ENCODE measurements at regions not wholly inside any gene's neighbourhood (a gene's known extent, or its start where the extent isn't known, plus 50 kb on each side); places are given as distances from the start of the nearest gene placed in this dataset.

DNA sequence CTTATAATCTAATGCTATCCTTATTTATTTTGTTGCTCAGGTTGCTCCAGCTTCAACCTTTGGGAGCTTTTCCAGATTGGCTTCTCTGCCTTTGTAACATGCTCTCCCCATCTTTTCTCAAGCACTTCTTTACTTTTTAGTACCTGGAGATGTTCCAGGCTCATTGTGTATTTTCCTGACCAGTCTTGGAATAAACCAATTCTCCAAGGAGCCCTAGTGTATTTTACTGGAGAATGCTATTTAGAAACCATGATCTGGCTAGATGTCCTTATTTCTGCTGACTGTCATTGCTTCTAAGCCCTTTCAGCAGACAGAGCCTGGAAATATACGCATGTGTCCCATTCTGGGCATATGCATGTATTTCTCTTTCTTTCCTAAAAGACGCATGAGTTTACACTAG is 95.7 kb downstream of the EMX2 start:
- DNase-seq (ENCODE audit: low read depth in 3 of 3) = no peak

DNA sequence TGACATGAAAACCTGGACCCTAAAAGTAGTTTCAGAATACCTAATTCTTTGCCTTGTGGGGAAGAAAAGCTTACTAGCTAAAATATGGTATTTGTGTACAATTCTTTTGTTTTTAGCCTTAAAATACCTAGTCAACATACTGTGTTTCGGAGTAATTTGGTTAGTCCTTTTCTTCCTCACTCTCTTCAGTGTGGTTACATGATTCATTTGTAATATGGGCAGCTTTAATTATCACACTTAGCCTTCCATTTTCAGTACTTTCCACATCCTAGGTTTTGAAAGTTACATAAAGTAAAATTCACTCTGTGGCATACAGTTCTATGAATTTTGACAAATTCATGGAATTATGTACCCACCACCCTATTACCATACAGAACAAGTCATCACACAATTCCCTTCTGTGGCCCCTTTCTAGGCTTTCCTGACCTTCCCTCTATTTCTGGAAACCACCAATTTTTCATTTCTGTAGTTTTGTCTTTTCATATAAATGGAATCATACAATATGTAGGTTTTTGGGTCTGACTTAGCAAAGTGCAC is 96.2 kb downstream of the EMX2 start:
- DNase-seq (ENCODE audit: low read depth in 3 of 3) = no peak

DNA sequence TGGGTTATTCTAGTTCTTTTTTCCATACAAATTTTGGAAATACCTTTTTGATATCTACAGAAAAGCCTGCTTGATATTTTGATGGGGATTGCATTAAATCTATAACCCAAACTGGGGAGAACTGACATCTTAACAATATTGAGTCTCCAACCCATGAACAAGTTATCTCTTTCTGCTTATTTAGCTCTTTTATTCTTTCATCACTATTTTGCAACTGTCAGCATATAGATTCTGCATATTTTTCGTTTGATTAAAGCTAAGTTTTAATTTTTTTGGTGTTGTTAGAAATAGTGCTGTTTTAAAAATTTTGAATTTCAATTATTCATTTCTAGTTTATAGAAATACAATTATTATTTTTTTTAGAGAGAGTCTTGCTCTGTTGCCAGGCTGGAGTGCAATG is 97.9 kb downstream of the EMX2 start:
- DNase-seq (ENCODE audit: low read depth in 3 of 3) = no peak

DNA sequence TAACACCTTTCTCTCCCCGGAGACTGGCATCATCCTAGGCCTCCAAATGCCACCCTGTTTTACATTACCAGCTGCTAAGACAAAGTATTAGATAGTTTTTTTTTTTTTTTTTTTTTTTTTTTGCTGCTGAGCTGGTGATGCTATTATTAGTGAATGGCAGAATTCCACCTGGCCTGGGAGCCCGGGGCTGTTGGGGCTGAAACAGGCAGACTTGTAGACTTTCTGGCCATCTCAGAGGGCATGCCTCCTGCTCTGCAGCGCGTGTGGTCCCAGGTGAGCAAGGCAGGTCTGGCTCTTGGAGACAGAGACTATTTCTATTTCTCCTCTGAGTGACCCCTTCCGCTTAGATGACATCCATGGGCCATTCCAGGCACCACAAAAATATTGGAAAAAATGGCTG is 104.2 kb downstream of the EMX2 start:
- DNase-seq (ENCODE audit: low read depth in 3 of 3) = no peak

DNA sequence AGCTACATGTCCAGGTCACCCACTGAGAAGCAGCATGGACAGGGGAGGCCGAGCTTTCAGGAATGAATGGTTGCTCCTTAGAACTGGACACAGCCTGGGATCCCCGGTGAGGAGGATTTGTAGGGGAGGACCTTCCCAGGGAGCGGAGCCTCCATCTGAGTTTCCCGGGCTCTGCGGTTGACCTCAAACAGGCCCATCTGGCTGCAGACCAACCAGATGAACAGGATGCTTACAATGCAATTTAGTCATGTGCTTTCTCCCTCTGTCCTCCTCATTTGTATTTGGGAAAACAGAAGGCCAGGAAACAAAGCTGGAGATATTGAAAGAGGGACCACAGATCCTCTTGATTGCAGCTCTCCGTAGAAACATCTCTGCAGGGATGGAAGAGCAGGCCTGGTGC is 104.8 kb downstream of the EMX2 start:
- DNase-seq (ENCODE audit: low read depth in 3 of 3) = no peak

DNA sequence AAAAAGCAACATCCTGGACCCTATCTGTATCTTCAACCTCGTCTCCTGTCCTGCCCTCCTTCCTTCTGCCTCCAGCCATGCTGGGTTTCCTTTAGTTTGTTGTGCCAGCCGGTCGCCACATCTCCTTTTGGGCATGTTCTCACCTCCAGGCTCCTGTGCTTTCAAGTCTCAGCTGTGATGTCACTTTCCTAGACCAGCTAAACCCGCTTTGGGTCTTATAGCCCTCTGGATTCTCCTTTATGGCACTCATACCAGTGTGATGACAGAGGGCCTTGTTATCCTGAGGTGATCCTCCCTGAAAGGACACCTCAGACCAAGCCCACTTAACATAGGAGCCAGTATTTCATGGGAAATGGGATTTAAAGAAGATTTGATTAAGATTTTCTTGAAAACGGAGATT is 108.6 kb downstream of the EMX2 start:
- DNase-seq (ENCODE audit: low read depth in 3 of 3) = no peak

DNA sequence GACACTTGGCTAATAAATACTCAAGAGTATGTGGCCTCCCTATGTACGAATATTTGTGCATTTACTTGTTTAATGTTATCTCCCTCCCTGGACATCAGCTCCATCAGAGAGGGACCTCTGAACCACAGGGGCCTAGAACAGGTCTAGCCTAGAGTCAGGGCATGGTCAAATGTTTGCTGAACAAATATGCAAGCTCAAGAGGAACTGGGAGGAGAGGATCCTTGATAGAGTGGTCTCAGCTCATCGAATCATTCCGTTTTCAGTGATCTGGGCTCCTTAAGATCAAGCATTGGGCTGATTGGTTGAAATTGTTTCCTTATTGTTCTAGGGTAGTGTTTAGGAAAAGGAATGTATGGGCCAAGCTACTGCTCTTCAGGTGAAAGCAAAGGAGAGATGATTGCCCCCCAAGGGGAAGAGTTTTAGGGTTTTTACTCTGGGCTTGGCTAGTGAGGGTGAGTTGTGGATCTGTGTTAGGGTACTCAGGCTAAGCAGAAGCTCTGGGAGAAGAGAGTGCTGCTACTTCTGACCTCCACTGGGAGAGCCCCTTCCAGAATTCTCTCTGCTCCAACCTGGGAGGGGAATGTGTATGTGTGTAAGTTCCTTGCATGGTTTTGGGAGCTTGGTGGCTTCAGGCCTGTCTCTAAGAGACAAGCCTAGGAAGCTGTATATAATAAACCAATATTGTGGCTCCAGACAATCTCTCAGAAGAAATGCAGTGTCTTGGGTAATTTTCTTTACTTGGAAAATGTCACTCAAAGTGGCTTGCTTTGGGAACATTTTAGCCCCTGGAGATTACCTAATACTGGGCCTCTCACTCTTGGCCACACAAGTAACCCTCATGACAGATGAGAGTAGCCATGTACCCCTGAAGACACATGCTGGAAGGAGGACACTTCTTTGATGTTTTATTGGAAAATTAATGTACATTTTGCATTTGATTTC is 110.0 kb downstream of the EMX2 start:
- no peak for DNase-seq (ENCODE audit: low read depth in 3 of 3)

DNA sequence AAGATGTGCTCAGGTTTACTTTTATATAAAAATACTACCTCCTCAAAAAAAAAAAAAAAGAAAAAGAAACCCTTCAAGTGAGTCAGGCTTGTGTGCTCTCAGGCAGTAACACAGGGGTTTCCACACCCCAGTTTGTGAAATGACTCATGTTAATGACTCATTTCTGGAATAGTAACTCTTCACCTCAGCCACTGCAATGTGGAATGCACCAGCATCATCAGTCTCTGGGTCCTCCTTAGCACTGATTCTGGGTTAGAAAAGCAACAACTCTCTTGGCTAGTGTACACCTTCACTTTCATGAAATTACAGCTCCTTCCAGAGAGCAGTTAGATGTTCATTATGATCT is 110.6 kb downstream of the EMX2 start:
- DNase-seq (ENCODE audit: low read depth in 3 of 3) = peak; percentile 7 to 37 (median 19)

DNA sequence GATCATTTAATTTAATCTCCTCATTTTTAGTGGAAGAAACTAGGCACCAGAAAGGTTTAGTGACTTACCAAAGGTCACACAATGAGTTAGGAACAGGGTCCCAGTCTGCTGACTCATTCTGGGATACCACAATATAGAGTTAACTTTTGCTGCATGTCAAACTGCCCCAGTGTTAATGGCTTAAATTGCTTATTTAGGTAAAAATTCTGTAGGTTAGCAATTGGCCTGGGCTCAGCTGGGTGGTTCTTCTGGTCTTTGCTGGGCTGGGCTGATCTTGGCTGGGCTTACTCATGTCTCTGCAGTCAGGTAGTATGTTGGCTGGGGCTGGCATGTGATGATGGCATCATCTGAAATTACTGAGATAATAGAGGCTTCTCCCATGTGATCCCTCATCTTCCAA is 111.6 kb downstream of the EMX2 start:
- DNase-seq (ENCODE audit: low read depth in 3 of 3) = no peak

DNA sequence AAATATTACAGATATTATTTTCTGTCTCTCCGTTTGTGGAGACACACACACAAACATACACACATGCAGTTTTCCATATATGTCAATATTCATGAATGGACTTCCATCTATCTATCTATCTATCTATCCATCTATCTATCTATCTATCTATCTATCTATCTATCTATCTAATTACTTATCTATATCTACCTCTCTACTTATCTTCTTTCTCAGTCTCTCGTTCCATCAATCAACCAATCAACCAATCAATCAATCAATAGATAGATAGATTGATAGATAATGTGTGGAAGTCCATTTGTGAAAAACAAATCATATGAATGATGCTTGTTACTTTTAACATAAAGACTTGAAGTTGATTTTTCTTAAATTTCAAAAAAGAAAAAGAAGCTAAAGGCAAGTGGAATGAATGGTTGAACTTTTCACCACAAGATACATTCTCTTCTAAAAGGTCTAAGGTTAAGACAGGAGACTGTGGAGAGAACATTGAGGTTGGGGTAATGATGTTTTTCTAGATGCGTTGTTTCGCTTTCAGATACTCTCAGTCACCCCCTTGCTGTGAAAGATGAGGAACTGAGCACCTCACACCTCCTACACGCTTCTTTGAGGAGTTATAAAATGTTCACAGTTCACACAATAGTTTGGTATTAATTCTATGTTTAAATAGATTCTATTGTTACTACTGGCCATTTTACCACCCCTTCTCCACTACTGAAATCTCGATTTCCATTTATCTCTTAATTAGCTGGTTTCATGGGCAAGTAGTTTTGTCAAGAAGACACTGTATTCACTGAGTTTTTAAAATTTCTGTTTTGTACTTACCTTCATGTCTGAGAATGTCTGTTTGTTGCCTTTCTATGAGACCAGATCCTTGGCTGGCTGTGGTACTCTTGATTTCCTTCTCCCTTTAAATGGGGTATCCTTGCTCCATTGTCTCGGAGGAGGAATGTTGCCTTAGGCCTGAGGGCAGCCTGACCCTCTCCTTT is 114.1 kb downstream of the EMX2 start:
- no peak for DNase-seq (ENCODE audit: low read depth in 3 of 3)

DNA sequence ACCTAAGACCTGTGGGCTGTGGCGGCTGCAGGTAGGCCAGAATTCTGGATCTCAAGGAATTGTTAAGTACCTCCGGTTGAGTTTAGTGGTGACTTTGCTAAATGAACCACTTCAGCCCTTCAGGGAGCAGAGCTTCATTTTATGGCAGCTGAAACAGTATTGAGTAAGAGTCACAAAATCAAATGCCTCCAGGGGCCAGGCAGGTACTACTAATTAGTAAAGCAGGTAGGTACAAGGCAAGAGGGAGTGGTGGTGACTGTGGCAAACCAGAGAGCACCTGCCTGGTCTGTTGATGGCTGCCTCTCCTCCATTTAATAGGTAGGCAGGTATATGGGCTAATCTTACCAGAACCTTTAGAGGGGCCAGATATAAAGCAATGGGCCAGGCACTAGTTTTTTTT is 118.8 kb downstream of the EMX2 start:
- DNase-seq (ENCODE audit: low read depth in 3 of 3) = no peak

DNA sequence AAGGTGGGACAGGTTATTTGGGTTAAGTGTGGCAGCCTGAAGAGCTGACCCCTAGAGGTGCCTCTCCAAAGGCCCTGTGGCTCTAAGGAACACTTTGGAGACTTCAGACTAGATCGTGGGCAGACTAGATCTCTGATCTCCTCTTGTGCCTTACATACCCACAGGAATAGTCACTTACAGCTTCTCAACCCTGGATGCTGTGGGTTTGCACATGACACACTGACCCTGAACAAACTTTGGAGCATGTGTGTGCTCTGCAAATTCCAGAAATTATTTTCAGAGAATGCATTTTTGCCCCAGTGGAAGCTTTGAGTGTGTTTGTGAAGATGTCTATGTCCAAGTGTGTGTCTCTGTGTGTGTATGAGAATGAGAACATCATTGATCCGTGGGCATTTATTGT is 119.6 kb downstream of the EMX2 start:
- DNase-seq (ENCODE audit: low read depth in 3 of 3) = no peak

DNA sequence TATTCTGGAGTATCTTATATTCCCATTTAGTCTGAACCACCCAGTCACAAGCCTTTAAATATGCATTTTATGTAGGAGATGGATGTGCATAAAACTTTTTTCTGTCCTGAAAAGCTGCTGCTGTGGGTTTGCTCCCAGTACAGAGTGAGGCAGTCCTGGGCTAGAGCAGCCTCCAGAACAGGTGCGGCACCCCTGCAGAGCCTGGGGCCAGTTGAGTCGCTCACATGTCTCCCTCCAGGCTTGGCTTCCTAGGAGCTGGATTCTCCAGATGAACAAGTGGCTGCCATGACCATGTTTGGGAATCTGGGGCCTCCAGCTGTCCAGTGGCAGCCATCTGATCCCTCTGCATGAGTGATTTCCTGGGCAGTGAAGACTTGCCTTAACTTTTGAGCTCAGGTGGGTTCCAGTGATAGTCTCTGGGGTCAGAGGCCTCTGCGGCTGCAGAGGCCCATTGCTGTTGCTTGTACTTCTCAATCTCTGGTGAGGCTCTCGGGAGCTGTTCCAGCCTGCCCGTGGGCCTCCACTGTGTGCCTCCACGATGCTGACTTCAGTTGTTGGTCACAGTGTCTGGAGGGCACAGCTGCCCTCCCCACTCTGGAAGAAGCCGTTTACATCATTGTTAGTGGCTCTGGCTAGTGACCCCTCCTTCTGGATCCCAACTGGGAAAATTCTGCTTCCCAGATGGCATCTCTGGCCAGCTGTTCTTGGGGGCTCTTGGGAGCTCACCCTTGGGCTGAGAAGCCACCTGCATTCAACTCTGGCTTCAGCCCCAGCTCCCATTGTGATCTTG is 120.4 kb downstream of the EMX2 start:
- DNase-seq (ENCODE audit: low read depth in 3 of 3) = no peak

DNA sequence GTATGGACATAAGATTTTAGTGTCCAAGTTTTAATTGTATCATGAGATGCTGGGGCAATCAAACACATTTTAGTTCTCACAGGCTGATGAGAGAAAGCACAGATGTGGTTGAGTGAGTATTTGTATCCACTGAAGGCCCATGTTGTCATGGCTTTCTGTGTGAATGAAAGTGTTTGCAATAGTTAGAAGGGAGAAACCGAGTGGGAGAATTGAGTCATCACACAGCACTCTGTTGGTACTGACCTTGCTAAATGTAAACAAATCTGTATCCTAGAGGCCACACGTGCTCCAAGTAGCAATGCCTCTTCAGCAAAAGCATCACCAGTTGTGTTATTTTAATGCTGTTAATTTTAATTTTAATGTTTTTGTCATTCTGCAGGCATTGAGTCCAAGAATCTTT is 121.2 kb downstream of the EMX2 start:
- DNase-seq (ENCODE audit: low read depth in 3 of 3) = no peak

DNA sequence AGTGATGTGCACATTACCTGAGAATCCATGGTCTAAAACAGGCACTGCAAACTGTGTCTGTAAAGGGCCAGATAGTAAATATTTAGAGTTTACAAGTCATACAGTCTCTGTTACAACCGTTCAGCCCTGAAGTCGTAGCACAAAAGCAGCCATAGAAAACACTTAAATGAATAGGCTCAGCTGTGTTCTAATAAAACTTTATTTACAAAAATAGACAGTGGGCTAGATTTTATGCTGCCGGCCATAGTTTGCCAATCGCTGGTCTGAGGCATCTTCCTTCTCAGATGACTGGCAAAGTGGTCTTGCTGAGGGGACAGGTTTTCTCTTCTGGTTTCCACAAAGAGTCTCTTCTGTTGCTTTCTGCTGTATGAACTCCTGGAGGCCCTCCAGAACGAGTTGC is 121.7 kb downstream of the EMX2 start:
- DNase-seq (ENCODE audit: low read depth in 3 of 3) = no peak

DNA sequence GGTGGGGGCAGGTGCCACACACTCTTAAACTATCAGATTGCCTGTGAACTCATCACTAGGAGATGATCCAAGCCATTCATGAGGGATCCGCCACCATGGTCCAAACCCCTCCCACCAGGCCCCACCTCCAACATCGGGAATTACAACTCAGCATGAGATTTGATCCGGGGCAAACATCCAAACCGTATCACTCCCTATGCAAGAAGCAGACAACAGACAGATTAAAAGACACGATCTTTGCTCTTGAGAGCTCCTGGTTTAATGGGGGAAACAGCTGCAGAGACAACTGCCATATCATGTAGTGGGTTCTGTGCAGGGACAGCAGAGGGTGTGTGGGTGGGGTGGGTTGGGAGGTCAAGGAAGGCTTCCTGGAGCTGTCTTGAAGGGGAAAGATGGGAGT is 123.6 kb downstream of the EMX2 start:
- DNase-seq (ENCODE audit: low read depth in 3 of 3) = no peak

DNA sequence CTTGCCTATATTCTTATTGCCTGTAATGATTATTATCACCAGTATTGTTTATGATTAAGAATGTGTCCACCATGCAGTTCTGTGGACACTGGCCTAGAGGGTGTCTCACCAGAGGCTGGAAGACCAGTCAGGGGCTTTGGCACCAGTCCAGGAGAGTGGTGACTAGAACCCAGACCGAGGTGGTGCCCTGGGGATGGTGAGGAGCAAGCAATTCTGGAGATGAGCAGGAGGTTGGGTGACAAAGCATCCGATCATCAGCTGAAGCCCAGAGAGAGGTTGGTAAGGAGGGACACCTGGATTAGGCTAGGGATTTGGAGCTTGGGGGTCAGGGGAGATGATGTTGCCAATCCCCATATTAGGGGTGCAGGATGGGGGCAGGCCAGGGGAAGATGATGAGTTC is 124.4 kb downstream of the EMX2 start:
- DNase-seq (ENCODE audit: low read depth in 3 of 3) = no peak

DNA sequence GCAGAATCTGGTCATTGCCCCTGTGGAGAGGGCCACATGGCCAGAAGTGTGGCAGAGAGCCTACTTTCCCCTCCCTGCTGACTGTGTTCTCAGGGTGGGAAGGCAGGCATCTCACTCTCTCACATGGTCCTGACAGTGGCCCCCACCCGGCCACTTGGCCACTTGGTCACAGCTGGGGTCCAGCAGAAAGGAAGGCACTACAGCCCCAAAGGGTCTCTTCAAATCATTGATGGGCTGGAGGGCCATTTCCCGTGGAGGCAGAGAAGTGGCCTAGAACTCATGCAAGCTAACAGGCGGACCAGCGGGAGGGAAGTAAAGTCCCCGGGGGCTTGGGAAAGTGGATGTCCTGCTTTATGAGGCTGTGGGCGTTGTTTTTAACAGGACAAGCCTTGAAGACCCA is 125.3 kb downstream of the EMX2 start:
- DNase-seq (ENCODE audit: low read depth in 3 of 3) = no peak

DNA sequence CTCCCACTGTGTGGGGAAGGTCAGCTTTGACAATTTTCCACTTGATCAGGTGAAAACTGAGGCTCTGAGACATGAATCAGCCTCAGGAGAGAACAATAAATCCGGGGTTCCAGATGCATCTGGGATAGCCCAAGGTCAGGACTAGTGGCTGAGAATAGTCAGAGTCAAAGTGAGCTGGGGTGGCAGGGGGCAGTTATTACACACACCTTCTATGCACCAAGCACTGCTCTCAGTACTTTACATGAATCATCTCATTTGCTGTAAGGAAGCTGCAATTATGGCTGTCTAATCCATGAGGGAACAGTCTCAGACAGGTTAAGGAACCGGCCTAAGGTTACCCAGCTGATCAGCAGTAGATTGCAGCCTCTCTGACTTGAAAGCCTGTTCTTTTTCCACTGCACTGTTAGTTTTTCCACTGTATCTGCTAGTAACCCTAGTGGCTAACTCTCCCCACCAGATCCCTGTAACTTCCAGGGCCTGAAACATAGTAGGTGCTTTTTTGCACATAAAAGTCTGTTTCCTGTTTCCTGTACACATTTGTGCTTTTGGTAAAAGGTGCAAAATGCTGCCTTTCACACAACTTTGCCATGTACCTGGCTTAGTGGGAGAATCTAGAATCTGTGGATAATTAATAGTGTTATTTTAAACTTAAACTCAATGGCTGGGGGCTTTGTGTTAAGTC is 125.9 kb downstream of the EMX2 start:
- no peak for DNase-seq (ENCODE audit: low read depth in 3 of 3)

DNA sequence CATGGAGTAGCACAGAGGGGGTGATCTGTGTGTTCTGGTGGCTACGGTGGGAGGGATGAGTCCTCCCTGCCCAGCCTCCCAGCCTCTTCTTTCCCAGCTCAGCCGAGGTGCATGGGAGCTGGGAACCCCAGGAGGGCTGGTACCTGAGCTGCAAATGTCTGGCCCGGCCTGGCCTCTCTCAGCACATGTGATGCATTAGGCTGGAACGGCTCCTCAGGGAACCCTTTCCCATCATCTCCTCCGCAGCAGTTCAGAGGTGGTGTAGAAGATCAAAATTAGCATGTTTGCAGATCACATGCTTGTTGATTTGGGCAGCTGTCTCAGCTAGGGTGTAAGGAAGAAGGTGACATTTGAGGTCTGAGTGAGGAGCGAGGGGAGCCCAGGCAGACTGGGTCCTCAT is 126.6 kb downstream of the EMX2 start:
- DNase-seq (ENCODE audit: low read depth in 3 of 3) = no peak
